Right atrium auricular region (tissue), 2 donors: ENCODE measurements at regions not wholly inside any gene's neighbourhood (a gene's known extent, or its start where the extent isn't known, plus 50 kb on each side); places are given as distances from the start of the nearest gene placed in this dataset.
"Not testable (repeated sequence)": the region's sequence is repeated elsewhere in the genome, so short reads cannot be mapped to it uniquely, and the experiment has no call there.

Experiments used
- DNase-seq: peaks from one replicate; pipeline ENCODE4 v3.0.0-alpha.2; 2019; ENCODE audit warnings: low spot score
- H3K27ac ChIP-seq, 2 donors: fragments of 200-600 bp; sonication (generic); 1 replicate in 1 of 2; 2 replicates in 1 of 2; pipeline ENCODE4 v1.5.1; 2016 to 2019
- H3K27me3 ChIP-seq, 2 donors: fragments of 200-600 bp; sonication (generic); one replicate each; pipeline versions ENCODE4 v1.5.1 to v1.6.0; 2017 to 2019
- H3K36me3 ChIP-seq: fragments of 200-600 bp; sonication (generic); one replicate; pipeline ENCODE4 v1.5.1; 2016
- H3K4me1 ChIP-seq, 2 donors: fragments of 200-600 bp; sonication (generic); one replicate each; pipeline versions ENCODE4 v1.5.1 to v1.6.0; 2017 to 2019
- H3K4me3 ChIP-seq, 2 donors: fragments of 200-600 bp; sonication (generic); 1 replicate in 1 of 2; 2 replicates in 1 of 2; pipeline ENCODE4 v1.5.1; 2017 to 2019; ENCODE audit warnings: mild to moderate bottlenecking in 1 of 2, moderate library complexity in 1 of 2
- H3K9me3 ChIP-seq, 2 donors: fragments of 200-600 bp; sonication (generic); one replicate each; pipeline ENCODE4 v1.5.1; 2019
- TF ChIP-seq, protein P1 (sequence below), 2 donors: fragments of 200-600 bp; sonication (generic); IDR thresholded peaks; one replicate each; pipeline ENCODE4 v1.5.1; 2019; ENCODE audit warnings: antibody characterized with exemption in 2 of 2

- TF ChIP-seq, protein P1, sequence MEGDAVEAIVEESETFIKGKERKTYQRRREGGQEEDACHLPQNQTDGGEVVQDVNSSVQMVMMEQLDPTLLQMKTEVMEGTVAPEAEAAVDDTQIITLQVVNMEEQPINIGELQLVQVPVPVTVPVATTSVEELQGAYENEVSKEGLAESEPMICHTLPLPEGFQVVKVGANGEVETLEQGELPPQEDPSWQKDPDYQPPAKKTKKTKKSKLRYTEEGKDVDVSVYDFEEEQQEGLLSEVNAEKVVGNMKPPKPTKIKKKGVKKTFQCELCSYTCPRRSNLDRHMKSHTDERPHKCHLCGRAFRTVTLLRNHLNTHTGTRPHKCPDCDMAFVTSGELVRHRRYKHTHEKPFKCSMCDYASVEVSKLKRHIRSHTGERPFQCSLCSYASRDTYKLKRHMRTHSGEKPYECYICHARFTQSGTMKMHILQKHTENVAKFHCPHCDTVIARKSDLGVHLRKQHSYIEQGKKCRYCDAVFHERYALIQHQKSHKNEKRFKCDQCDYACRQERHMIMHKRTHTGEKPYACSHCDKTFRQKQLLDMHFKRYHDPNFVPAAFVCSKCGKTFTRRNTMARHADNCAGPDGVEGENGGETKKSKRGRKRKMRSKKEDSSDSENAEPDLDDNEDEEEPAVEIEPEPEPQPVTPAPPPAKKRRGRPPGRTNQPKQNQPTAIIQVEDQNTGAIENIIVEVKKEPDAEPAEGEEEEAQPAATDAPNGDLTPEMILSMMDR (IDR thresholded peaks at IDR 0.05) = no peak
- no peak for DNase-seq
- no peak overlapping the region for H3K27ac ChIP-seq
- no peaks in the 10 kb centered on the region for H3K9me3 ChIP-seq
- H3K4me1 ChIP-seq = no peaks in the 10 kb centered on the region
- no peaks in the 10 kb centered on the region for H3K27me3 ChIP-seq
- no peaks in the 10 kb centered on the region for H3K36me3 ChIP-seq
- no peak overlapping the region for H3K4me3 ChIP-seq
Observed at GRCh38 chr3:79973482-79973881, 205.7 kb upstream of the ROBO1 start.

DNA sequence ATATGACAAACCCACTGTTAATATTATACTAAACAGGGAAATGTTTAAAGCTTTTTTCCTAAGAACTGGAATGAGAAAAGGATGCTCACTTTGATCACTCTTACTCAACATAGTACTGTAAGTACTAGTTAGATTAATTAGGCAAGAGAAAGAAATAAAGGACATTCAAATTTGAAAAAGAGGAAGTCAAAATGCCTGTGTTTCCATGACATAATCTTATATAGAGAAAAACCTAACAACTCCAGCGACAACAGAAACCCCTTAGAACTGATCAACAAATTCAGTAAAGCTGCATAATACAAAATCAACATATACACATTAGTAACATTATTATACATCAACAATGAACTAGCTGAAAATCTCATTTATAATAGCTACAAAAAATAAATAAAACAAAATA, 200.6 kb upstream of the ROBO1 start:
- TF ChIP-seq, protein P1 (IDR thresholded peaks at IDR 0.05) = no peak
- Histone ChIP-seq H3K27me3 (no peaks in the 10 kb centered on the region), H3K4me3 (no peak overlapping the region), H3K4me1 (no peaks in the 10 kb centered on the region), H3K9me3 (peaks cover 0 to 12% of the 10 kb centered on the region in 2 donors), H3K27ac (no peak overlapping the region), H3K36me3 (no peaks in the 10 kb centered on the region)
- no peak for DNase-seq

GRCh38 chr3:79960594-79960993, 192.8 kb upstream of the ROBO1 start:
- DNase-seq = no peak
- Histone ChIP-seq H3K4me3 (no peak overlapping the region), H3K9me3 (peaks cover 0 to 15% of the 10 kb centered on the region in 2 donors), H3K27ac (no peak overlapping the region), H3K36me3 (no peaks in the 10 kb centered on the region), H3K4me1 (no peaks in the 10 kb centered on the region), H3K27me3 (no peaks in the 10 kb centered on the region)
- TF ChIP-seq, protein P1 (IDR thresholded peaks at IDR 0.05) = no peak

DNA sequence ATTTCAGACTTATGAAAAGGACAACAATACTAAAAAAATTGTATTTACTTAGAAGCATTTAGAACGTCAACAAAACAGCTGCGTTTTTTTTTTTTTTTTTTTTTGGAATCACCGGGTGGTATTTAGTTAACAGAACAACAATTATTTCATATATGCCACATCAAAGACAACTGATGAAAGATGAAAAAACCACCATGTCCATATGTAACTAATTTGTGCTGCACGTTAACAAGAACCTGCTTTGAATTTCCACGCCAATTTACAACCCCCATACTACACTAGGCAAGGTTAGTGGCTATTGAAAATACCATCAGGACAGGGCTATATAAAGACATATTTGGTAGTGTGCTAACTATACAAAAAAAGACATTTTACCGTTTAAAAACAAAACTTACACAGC, 189.3 kb upstream of the ROBO1 start:
- no peak for DNase-seq
- no peak overlapping the region for H3K27ac ChIP-seq
- H3K36me3 ChIP-seq = no peaks in the 10 kb centered on the region
- no peak overlapping the region for H3K4me3 ChIP-seq
- no peaks in the 10 kb centered on the region for H3K27me3 ChIP-seq
- no peaks in the 10 kb centered on the region for H3K4me1 ChIP-seq
- no peaks in the 10 kb centered on the region for H3K9me3 ChIP-seq
- TF ChIP-seq, protein P1 (IDR thresholded peaks at IDR 0.05) = no peak

GRCh38 chr3:79954756-79955155, 187.0 kb upstream of the ROBO1 start:
- H3K9me3 ChIP-seq = no peaks in the 10 kb centered on the region
- TF ChIP-seq, protein P1 (IDR thresholded peaks at IDR 0.05) = no peak
- H3K36me3 ChIP-seq = no peaks in the 10 kb centered on the region
- DNase-seq = no peak
- H3K4me1 ChIP-seq = no peaks in the 10 kb centered on the region
- H3K27ac ChIP-seq = no peak overlapping the region
- H3K4me3 ChIP-seq = no peak overlapping the region
- H3K27me3 ChIP-seq = no peaks in the 10 kb centered on the region

DNA sequence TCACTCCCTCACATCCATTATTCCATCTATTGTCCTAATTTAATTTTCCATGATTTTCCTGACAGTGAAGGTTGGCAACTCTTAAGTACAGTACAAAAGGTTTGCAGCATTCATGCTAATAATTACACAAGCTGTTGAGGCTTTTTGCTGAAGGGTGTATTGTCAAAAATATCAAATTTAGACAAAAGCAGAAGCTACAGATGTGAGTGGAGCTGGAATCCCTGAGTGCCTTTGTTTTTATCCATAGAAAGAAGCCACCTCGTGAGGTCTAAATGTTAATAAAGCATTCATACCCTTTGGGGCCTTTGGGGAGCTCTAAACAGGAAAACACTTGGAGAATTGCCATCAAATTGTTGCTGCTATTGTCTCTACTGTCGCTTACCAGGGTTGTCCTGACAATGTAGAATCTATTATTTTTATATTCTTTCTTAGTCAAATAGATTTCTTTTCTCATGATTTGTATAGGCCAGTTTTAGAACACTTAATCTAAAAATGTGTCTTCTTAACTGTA, 185.8 kb upstream of the ROBO1 start:
- DNase-seq = no peak
- H3K9me3 ChIP-seq = no peaks in the 10 kb centered on the region
- TF ChIP-seq, protein P1 (IDR thresholded peaks at IDR 0.05) = no peak
- H3K36me3 ChIP-seq = no peaks in the 10 kb centered on the region
- no peak overlapping the region for H3K4me3 ChIP-seq
- H3K27me3 ChIP-seq = no peaks in the 10 kb centered on the region
- no peaks in the 10 kb centered on the region for H3K4me1 ChIP-seq
- no peak overlapping the region for H3K27ac ChIP-seq

DNA sequence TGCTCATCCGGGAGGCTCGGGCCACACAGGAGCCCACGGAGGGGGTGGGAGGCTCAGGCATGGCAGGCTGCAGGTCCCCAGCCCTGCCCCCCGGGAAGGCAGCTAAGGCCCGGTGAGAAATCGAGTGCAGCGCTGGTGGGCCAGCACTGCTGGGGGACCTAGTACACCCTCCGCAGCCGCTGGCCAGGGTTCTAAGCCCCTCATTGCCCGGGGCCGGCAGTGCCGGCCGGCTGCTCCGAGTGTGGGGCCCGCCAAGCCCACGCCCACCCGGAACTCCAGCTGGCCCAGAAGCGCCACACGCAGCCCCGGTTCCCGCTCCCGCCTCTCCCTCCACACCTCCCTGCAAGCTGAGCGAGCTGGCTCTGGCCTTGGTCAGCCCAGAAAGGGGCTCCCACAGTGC, 183.6 kb upstream of the ROBO1 start:
- H3K27ac ChIP-seq, H3K4me1 ChIP-seq, H3K27me3 ChIP-seq, H3K4me3 ChIP-seq, DNase-seq, H3K9me3 ChIP-seq, H3K36me3 ChIP-seq: not testable (repeated sequence)
